Kidney (tissue), 13 donors: ENCODE measurements at regions not wholly inside any gene's neighbourhood (a gene's known extent, or its start where the extent isn't known, plus 50 kb on each side); places are given as distances from the start of the nearest gene placed in this dataset.
"Not testable (repeated sequence)": the region's sequence is repeated elsewhere in the genome, so short reads cannot be mapped to it uniquely, and the experiment has no call there.

Source experiments
- DNase-seq, 5 donors: peaks; one replicate each; pipeline ENCODE4 v3.0.0-alpha.2; 2013 to 2020
- FAIRE-seq: peaks from 2 replicates; lab custom pipeline; 2012; peaks lifted over from hg19 to GRCh38; lab: Jason Lieb, UNC
- H3K27ac ChIP-seq, 2 donors: one replicate each; pipeline ENCODE4 v1.7.0; 2013; ENCODE audit warnings: low read depth in 2 of 2, low read length in 2 of 2, inconsistent platforms in 1 of 2
- H3K27me3 ChIP-seq: one replicate; pipeline ENCODE4 v1.7.1; 2013; ENCODE audit warnings: low read length, inconsistent platforms; ENCODE audit not compliant: control insufficient read depth, insufficient read depth
- H3K36me3 ChIP-seq, 3 donors: one replicate each; pipeline versions ENCODE4 v1.7.0 to v1.7.1; 2013; ENCODE audit warnings: low read length in 3 of 3, control low read depth in 1 of 3, inconsistent platforms in 1 of 3; ENCODE audit not compliant: insufficient read depth in 3 of 3, control insufficient read depth in 2 of 3
- H3K4me1 ChIP-seq, 3 donors: one replicate each; pipeline versions ENCODE4 v1.7.0 to v1.7.1; 2013; ENCODE audit warnings: low read length in 3 of 3, inconsistent platforms in 1 of 3, low read depth in 1 of 3; ENCODE audit not compliant: control insufficient read depth in 2 of 3, insufficient read depth in 2 of 3
- H3K4me3 ChIP-seq, 3 donors: one replicate each; pipeline versions ENCODE4 v1.7.0 to v1.8.1; 2013; ENCODE audit warnings: low read length in 3 of 3, control low read depth in 1 of 3, inconsistent platforms in 1 of 3
- H3K9ac ChIP-seq, 3 donors: one replicate each; pipeline versions ENCODE4 v1.7.0 to v1.7.1; 2013; ENCODE audit warnings: low read length in 3 of 3, control low read depth in 1 of 3, inconsistent platforms in 1 of 3
- H3K9me3 ChIP-seq, 3 donors: one replicate each; pipeline versions ENCODE4 v1.7.0 to v1.7.1; 2013; ENCODE audit warnings: low read length in 3 of 3, control low read depth in 1 of 3, inconsistent platforms in 1 of 3; ENCODE audit not compliant: control insufficient read depth in 2 of 3, insufficient read depth in 1 of 3
- CTCF ChIP-seq: IDR thresholded peaks from 3 replicates; pipeline ENCODE4 v1.5.1; 2012; ENCODE audit warnings: mild to moderate bottlenecking, moderate library complexity, borderline replicate concordance; ENCODE audit not compliant: insufficient read depth; ENCODE audit errors: extremely low read depth
- intact Hi-C: fragments of 100-400 bp; cut with DNase I; formaldehyde crosslinking; loops from one replicate; pipeline ENCODE4 v1.11.1; 2022
- donor health status: control.
- donor health status: control.
- donor health status: control.
- donor health status: control.
- donor health status: control.
- donor health status: DM: yes; HTN: yes; CAD: no.
- donor health status: Normal renal cell carcinoma (clear cell type).

DNA sequence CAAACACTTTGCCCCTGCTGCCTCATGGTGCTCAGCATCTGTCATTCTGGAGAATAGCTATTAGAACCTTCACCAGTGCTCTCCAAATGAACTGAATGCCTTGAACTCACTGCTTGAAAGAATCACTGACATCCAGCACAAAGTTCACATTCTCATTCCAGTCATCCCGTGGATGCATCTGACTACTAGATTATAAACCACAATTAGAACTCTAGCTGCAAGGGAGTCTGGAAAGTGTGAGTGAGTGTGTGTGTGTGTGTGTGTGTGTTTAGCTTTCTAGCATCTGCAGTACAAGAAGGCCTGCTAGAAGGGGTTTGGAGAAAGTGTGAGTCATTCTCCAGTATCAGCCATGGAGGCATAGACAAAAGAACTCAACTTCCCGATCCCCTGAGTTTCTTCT, 71.3 kb upstream of the DYNLT3 start:
- H3K36me3 ChIP-seq: no peaks in the 10 kb centered on the region
- no peak for TF ChIP-seq CTCF
- no peak overlapping the region for H3K4me3 ChIP-seq
- peaks cover 2% of the 10 kb centered on the region for H3K27me3 ChIP-seq
- no peak overlapping the region for H3K9ac ChIP-seq
- H3K4me1 ChIP-seq: no peaks in the 10 kb centered on the region
- peaks cover 0 to 5% (median 0%) of the 10 kb centered on the region in 3 donors for H3K9me3 ChIP-seq
- DNase-seq (no peak), FAIRE-seq (no peak)
- intact Hi-C loops: no loop called here
- H3K27ac ChIP-seq: no peak overlapping the region

- H3K27ac ChIP-seq: no peak overlapping the region
- intact Hi-C loops: no loop called here
- H3K9me3 ChIP-seq: peaks cover 0 to 5% (median 0%) of the 10 kb centered on the region in 3 donors
- no peak overlapping the region for H3K9ac ChIP-seq
- FAIRE-seq (no peak), DNase-seq (no peak)
- no peaks in the 10 kb centered on the region for H3K27me3 ChIP-seq
- no peak overlapping the region for H3K4me3 ChIP-seq
- TF ChIP-seq CTCF: no peak
- no peaks in the 10 kb centered on the region for H3K4me1 ChIP-seq
- H3K36me3 ChIP-seq: no peaks in the 10 kb centered on the region
These were observed 74.4 kb upstream of the DYNLT3 start for GRCh38 chrX:37921758-37922157.

- no peaks in the 10 kb centered on the region for H3K4me1 ChIP-seq
- H3K4me3 ChIP-seq: no peak overlapping the region
- no peaks in the 10 kb centered on the region for H3K36me3 ChIP-seq
- TF ChIP-seq CTCF: no peak
- H3K27me3 ChIP-seq: no peaks in the 10 kb centered on the region
- no peak overlapping the region for H3K9ac ChIP-seq
- no peak for DNase-seq
- peaks cover 0 to 5% (median 0%) of the 10 kb centered on the region in 3 donors for H3K9me3 ChIP-seq
- no peak for FAIRE-seq
- no peak overlapping the region for H3K27ac ChIP-seq
- intact Hi-C loops: no loop called here
These were observed 75.6 kb upstream of the DYNLT3 start for GRCh38 chrX:37922928-37923327.

GRCh38 chrX:37925761-37926160, 78.4 kb upstream of the DYNLT3 start:
- not testable (repeated sequence) for FAIRE-seq, H3K36me3 ChIP-seq, H3K9ac ChIP-seq, H3K27me3 ChIP-seq, H3K4me1 ChIP-seq, H3K27ac ChIP-seq, H3K4me3 ChIP-seq, DNase-seq, H3K9me3 ChIP-seq
- intact Hi-C loops: loop anchor here (5.0 kb wide), 1 partner anchor 242 kb away; no protein-coding TSS in a partner anchor
